T-helper 9 cell (primary cell): ENCODE measurements at regions not wholly inside any gene's neighbourhood (a gene's known extent, or its start where the extent isn't known, plus 50 kb on each side); places are given as distances from the start of the nearest gene placed in this dataset.

Source experiments
- DNase-seq: peaks from one replicate; pipeline ENCODE4 v3.0.0-alpha.2; 2020

DNA sequence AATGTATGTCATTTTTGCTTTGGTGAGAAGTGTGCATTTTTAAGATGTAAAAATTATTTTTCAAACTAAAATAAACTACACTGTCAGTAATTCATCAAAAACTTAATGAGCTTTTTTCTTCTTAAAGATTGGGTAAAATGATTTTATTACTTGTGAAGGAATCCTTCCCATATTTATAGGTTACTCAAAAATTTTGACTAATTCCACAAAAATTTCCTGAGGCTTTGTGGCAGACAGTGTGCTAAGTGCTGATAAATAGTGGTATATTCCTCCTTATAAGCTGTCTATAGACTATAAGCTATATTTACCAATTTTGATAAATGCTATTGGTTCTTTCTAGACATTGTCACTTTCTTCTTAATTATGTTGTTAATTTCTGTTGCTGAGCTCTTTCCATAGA, 284.5 kb upstream of the SEMA6D start:
- DNase-seq: no peak

DNA sequence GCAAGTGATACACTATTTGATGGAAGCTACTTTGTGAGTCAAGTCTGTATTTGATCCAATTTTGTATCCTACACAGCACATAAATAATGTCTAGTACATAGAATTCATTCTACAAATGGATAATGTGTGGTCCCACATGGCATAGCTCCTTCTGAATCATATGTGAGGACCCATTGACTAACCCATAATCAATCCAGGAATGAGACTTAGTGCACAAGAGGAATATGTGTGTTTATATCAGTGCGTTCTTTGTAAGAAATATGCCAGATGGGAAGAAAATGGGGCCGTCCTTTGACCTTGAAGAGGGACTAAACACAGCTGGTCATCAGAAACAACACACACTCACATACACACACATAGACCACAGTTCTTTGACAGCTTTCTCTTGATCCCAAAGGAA, 282.7 kb upstream of the SEMA6D start:
- no peak for DNase-seq

DNA sequence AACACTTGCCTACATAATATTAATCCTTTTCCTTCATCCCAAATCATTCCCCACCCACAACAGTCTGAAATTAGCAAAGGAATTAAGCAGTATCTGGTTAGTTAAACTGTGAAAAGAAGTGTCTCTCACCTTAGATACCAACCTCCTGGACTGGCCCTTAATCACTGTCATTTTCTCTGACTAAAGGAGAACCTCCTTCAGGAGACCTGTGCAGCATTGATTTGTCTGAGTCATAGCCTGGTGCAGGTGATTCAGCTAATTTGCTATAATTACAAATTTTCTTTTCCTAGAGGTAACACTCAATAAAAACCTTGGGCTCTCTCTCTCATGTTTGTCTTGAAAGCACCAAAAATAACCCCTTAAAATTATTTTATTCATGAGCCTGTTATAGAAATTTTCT, 279.8 kb upstream of the SEMA6D start:
- DNase-seq: no peak

DNA sequence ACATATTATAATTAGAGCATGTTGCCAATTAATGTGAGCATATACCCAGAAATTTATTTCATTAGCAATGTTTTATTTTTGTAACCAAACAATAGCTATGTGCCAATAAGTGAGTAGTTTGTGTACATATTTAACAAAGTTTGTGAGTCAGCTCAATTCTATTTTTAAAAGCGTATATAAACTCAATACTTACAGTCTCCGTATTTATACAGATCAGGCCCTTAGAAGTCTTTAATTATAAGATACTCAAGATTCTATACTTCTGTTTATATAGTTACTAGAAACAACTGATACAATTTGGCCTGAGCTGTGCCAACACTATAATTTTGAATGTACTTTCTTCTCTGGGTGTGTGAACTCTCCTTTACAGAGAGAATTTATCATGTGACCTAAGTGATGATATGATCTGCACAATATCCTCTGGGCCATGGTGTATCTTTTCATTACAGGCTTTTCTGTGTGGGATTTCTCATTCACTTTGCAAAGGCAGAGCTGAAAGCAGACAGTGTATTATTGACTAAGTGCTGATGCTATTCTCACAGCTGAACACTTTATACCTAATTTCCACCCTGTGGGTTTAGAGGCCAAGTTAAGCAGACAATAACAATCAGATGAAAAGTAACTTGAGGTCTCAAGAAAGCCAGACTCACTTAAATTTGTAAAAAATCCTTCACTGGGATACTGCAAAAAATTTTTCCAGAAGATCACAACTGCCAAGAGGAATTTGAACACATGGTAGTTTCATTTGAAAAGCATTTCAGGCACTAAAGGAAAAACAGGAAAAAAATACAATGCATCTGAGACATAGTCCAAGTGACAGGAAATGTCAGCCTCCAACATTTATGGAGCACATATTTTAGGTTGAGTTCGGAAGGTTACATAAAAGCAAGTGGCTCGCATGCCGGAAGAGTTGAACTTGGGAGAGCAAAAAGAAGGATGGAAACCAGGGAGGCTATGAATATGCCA, 277.9 kb upstream of the SEMA6D start:
- no peak for DNase-seq

DNA sequence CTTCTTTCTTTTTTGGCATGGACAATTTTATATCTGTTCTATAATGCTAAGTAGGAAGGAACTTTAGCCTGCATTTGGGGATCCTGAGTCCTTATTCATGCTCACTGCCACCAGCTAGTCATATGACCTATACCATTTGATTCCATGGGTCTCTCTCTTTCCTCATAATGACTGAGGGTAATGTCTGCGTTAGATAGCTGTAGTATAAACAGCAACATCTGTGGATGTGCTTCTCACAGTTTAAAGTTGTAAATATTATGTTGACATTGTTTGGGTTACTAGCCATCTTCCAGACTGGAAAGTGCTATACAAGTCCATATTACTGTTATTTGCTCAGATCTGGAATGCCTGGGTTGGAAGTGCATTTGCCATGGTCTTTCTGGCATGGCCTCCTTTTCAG, 274.9 kb upstream of the SEMA6D start:
- no peak for DNase-seq

DNA sequence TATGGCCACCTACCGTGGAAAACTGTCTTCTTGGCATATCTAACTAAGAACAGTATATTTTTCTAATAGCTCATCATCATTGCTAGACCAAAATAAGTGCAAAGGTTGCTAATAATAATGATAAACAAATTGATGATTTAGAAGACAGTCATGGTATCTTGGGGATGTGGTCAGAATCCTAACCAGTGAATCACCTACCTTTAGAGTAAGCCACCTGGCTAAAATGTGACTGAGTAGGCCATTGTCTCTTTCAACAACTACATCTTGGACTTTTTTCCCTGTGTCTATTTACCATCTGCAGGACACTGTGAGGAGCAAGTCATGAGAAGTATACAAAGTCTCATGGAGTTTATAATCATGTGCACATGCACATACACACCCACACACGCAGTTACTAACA, 273.5 kb upstream of the SEMA6D start:
- DNase-seq: no peak

DNA sequence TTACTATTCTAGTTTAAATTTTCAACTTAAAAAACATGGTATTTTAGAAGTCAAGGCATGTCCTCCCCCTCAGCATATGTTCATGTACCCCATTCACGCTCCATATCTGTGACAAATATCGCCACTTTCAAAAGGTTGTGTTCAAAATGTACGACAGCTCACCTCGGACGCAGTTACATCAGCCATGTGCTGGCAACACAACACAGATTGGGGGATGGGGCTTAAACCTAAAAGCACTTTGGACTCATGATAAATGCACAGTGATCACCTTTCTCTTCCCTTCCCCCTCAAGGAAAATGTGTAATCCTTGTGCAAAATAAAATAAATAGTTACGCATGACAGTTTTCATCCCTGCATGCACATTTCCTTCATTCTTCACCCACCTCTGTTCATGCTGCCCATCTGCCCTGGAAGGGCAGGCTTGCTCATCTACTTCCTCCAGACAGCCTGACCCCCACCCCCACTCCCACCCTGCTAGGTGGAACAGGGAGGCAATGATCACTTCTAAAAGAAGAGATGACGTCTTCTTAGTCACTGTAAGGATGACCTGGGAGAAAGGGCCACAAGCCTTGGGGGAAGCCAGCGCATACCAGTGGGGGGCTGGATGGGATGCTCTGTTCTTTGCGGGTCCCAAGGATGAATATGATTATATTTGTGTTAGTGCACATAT, 271.4 kb upstream of the SEMA6D start:
- DNase-seq: no peak

DNA sequence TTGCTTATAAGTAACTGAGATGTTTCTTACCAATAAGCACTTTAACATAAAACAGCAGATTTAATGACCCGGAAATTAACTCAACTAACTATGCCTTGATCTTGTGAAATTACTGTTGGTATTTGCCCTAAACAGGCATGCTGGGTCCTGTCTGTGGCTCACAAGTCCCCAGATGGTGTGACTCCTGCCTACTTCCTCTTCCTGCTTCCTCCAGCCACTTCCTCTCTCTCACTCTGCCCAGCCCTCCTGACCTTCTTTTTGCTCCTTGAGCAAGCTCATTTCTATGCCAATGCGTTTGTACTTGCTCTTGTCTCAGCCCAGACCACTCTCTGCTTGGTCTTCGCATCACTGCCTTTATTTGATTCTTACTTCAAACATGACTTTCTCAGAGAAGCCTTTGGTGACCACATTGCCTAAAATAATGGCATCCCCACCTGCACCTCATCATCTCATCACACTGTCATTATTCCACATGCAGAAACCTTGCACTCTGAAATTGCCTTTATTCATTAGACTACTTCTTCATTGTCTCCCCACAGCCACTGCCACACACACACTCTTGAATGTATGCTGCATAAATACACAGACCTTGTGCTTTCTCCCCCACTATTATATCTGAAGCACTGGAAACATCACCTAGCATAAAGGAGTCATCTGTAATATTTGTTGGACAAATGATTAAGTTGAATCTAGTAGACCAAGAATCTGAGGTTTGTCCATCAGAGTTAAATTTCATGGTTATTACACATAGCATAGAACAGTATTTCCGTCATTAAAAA, 256.3 kb upstream of the SEMA6D start:
- no peak for DNase-seq

DNA sequence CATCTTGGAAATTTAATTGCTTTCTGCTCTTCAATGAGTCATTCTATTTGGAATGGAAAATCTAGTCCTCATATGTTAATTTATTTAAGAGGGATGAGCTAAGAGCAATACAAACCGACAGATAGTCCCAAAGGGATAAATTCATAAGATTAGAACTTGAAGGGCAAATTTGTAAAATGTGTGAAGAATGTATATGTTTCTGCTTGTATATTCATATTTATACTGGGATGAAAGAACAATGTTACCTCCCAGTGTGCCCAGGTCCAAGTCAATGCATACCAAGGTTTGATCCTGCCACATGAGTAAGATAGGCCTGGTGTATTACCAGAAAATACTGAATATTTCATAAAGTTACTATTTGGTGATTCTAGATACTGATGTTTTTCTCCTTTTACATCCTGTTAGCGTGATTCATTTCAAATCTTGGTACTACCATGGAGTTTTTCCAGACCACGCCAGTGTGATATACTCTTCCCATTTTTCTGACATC, 255.6 kb upstream of the SEMA6D start:
- no peak for DNase-seq

DNA sequence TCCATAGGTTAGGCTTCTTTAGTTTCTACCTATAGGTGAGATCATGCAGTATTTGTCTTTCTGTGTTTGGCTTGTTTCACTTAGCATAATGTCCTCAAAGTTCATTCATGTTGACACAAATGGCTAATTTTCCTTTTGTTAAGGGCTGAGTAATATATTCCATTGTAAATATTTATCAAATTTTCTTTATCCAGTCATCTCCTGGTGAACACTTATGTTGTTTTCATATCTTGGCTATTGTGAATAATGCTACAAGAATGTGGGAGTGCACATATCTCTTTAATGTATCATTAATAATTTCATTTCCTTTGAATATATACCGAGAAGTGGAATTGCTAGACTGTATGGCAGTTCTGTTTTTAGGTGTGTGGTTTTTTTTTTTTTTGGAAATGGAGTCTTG, 250.9 kb upstream of the SEMA6D start:
- DNase-seq: no peak

DNA sequence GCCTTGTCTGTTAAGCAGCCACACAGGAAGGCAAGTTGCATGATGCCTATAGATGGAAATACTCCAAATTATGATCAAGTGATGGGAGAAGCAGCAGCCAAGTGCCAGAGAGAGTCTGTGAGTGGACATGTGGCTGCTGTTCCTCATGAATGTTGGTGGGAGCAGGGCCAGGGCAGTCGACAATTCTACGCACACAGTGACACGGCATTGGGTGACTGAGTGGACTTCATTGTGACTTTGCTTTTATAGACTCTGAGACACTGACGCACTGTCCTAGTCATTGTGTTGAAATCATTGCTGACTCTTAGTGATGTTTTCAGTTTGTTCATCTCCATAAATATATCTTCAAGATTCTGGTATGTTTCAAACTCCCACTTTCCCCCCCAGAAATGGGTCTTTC, 246.3 kb upstream of the SEMA6D start:
- no peak for DNase-seq

DNA sequence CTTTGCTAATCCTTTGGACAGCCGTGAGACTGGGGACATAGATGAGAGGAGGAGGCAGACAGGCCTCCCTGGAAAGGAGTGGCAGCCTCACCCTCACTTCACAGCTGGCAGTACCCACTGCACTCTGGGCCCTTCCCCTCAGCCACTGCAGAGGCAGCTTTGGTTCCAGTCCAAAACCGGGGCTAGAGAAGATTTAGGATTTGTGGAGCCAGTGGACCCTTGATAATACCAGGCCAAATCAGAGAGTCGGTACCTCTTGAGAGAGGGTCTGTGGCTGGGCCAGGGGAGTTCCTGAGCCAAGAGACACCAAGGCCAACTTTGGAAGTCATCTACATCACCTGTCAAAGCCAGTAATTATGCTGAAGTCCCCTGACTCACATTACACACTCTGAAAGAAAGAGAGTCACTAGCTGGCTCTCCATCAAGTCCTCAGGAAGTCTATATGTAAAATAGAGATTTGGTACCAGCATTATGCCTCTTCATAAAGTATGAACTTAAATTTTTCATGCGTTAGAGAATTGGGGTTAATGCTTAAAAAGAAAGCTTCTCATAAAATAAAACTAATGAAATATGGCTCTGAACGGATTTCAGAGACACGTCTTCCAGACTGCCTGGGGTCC, 244.1 kb upstream of the SEMA6D start:
- DNase-seq: no peak

DNA sequence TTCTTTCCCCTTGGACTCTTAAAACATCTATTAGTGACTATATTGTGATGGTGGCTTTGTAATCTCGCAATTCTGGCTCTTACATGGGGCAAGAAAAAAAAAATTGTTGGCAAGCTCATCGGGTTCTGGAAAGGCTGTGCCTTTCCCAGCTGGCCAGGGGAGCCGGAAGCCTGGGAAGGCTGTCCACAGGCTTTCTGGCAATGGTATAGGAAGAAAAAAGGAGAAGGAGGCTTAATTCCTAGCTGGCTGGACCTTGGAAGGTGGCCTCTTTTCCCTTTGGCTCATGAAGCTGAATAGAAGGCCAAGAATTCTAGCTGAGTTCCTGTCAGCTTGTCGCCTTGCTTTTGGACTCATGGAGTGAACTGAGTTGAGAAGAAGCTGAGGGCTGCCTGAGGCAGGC, 243.5 kb upstream of the SEMA6D start:
- DNase-seq: no peak

DNA sequence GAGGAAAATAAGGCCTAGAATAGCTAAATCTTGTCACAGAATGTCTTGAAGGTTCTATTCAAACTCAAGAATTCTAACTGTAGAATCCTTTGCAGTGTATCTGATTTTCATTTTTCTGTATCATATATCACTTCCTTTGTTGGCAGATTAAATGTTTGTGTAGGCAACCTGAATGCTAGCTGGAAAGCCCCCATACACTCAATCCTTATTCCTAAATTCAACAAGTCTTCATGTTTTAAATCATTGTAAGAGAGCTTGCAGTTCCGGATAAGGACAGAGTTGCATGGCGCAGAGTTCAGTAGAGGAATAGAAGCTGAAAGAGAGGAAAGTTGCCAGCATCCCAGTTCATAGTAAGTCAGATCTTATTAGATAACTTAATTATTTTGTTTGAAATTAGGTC, 242.0 kb upstream of the SEMA6D start:
- no peak for DNase-seq

DNA sequence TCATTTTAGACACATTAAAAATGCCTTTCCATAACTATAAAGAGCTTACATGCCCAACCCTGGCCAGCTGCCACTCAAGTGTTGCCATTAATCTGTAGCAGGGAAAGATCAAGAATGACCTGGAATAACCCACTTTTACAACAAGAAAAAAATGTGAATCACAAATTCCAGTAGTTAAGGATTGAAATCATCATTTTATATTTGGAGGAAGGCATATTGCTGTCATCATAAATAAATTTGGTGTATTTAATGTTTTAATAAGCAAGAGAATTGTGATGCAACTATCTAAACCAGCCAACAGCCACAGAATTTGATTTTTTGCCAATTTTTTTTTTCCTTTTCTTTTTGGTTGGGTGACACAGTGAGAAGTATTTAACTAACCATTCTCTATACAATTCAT, 240.0 kb upstream of the SEMA6D start:
- DNase-seq: no peak

DNA sequence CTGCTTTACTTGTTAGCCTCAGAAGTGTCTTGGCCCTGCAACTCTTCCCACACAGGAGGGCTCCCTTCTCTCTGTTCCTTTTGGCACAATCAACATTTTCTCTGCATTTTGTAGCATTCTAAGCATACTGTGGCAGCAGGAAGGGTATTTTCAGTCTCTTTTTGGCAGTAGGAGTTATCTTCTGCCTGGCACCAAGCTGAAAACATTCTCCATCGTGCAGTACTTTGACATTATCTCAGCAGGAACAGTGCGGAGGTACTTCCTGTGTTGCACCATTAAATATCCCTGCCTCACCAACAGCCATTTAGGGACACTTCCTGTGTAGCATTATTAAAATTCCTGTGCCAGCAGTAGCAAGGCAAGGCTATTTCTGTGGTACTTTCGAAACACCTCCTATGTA, 233.2 kb upstream of the SEMA6D start:
- no peak for DNase-seq

DNA sequence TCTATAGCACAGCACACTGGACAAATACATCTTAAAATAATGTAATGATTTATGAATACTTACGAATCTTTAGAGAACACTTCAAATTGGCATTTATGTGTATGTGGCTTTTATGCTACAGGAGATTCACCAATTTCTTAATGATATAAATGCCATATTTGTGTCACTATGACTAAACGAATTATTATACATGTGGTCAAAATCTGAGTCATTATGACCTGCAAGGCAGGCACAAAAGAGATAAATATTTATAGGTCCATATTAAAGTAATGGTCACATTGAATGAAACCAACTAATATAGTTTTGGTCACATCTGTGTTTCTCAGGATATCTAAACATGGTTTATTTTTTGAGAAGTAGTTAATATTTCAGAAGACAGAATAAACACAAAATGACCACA, 232.3 kb upstream of the SEMA6D start:
- no peak for DNase-seq

DNA sequence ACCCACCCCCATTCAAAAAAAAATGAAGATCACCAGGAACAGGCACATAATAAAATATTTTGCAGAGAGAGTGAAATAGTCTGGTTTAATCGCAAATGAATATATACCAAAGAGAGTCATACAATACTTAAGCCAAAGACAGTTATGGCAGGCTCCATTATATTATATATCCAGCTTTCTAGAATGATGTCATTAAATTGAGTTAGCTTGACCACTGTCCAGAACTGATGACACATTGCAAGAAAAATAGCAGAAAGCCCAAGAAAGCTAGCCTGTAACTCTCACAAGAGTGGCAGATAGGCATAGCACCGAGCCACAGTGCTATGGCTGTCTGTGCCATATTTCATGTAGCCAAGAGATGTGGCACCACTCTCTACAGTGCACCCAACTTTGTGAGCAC, 231.9 kb upstream of the SEMA6D start:
- DNase-seq: no peak

DNA sequence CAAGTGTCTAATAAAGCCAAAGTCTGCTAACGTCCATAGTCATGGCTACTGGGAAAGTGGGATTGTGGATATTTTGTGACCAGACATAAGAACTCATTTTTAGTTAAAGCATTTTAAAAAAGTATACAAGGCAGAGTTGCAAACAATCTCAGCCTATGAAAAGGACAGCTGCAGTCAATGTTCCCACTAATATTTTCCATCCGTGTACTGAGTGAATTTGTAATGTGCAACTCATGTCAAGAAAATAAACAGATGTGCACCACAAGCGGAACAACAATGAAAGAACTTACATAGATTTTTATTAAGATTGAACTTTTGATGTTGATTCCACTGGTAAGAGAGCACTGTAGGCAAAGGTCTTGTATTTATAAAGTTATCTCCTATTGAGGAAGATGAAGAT, 231.3 kb upstream of the SEMA6D start:
- DNase-seq: no peak

DNA sequence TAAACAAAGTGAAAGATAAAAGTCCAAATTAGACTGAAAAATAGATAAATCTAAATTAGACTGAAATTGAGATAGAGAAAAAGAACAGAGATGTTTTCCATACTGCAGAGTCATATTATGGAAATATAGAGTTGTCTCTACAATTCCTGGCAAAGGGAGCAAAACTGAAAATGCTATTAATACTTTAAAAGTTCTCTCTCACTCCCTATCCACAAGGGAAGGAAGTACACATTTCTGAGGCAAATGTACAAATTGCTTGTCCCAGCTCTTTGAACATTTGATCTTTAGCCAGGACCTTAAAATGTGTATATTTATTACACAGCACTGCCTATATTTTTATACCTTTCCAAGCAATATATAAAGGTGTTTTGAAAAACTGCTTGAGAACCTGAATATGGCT, 225.1 kb upstream of the SEMA6D start:
- DNase-seq: no peak

DNA sequence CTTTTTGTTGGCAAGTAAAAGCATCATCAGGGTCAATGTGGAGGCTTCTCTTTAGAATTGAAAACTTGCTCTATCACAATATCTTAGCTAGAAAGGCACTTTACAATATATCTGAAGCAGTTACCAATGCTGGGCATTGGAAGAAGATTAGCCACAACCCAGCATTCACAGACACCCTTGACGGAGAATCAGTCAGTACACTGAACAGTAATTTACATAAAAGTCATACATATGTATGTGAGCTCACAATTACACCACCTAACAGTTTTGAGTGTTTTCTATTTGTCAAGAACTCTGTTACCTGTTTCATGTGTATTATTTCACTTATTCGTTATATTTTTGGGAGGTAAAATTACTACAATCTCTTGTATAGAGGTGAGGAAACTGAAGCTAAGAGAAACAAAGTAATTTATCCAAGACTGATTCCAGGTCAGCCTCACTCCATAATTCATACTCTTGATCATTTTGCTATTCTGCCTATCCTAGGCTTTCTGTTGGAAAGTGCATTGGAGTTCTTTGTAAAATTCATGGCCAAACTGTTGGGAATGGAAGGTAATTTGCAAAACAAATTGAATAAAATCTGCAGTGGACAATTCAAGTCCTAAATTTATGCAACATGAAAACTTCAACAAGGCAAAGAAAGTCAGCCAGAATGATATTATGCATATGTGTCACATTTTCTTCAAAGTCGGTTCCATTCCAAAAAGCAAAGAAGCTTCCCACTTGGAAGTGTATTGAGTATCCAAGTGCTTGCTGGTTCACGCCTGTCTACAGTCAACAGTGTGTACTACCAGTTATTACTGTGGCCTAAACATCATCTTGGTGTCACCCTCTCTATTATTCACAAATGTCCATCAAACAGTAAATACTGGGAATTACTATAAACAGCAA, 223.7 kb upstream of the SEMA6D start:
- no peak for DNase-seq
